ENCODE measurements at regions not wholly inside any gene's neighbourhood (a gene's known extent, or its start where the extent isn't known, plus 50 kb on each side); places are given as distances from the start of the nearest gene placed in this dataset.

DNA sequence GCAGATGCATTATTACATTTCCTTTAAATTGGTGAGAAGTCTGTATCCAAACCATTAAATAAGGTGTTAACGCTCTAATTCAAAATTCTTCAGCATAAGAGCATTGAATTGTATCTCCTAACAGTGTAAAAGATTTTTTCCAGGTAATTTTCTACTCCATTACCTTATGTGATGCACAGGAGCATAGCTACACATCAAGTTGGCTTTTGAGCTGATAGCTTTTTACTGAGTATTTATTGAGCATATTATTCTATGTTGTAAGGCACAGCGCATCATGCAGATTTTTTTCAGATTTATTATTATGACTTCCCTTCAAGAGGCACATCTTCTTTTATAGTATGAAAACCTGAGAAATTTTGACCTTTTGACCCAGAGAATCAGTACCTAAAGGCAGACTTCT is 270.7 kb upstream of the MIR17HG start:
- Histone ChIP-seq H3K4me3 (replicated peaks; ENCODE audit: insufficient read depth, low read length) (no peak overlapping the region), H3K27ac (replicated peaks) (no peak overlapping the region), H3K27me3 (ENCODE audit: insufficient read depth, poor library complexity, severe bottlenecking) (no peaks in the 10 kb centered on the region)
- DNase-seq (ENCODE audit: low read depth in 1 of 2, low spot score in 1 of 2): no peak
- TF ChIP-seq SPI1 (IDR thresholded peaks at IDR 0.05; ENCODE audit: borderline replicate concordance, low read depth) (no peak), GABPA (IDR thresholded peaks at IDR 0.05; ENCODE audit: low read depth) (no peak), POLR2AphosphoS5 (IDR thresholded peaks at IDR 0.05; ENCODE audit: low read depth) (no peak)
- TF ChIP-seq, protein P1, sequence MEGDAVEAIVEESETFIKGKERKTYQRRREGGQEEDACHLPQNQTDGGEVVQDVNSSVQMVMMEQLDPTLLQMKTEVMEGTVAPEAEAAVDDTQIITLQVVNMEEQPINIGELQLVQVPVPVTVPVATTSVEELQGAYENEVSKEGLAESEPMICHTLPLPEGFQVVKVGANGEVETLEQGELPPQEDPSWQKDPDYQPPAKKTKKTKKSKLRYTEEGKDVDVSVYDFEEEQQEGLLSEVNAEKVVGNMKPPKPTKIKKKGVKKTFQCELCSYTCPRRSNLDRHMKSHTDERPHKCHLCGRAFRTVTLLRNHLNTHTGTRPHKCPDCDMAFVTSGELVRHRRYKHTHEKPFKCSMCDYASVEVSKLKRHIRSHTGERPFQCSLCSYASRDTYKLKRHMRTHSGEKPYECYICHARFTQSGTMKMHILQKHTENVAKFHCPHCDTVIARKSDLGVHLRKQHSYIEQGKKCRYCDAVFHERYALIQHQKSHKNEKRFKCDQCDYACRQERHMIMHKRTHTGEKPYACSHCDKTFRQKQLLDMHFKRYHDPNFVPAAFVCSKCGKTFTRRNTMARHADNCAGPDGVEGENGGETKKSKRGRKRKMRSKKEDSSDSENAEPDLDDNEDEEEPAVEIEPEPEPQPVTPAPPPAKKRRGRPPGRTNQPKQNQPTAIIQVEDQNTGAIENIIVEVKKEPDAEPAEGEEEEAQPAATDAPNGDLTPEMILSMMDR (IDR thresholded peaks at IDR 0.05; ENCODE audit: insufficient read depth, low read length): no peak
- TF ChIP-seq, protein P2, sequence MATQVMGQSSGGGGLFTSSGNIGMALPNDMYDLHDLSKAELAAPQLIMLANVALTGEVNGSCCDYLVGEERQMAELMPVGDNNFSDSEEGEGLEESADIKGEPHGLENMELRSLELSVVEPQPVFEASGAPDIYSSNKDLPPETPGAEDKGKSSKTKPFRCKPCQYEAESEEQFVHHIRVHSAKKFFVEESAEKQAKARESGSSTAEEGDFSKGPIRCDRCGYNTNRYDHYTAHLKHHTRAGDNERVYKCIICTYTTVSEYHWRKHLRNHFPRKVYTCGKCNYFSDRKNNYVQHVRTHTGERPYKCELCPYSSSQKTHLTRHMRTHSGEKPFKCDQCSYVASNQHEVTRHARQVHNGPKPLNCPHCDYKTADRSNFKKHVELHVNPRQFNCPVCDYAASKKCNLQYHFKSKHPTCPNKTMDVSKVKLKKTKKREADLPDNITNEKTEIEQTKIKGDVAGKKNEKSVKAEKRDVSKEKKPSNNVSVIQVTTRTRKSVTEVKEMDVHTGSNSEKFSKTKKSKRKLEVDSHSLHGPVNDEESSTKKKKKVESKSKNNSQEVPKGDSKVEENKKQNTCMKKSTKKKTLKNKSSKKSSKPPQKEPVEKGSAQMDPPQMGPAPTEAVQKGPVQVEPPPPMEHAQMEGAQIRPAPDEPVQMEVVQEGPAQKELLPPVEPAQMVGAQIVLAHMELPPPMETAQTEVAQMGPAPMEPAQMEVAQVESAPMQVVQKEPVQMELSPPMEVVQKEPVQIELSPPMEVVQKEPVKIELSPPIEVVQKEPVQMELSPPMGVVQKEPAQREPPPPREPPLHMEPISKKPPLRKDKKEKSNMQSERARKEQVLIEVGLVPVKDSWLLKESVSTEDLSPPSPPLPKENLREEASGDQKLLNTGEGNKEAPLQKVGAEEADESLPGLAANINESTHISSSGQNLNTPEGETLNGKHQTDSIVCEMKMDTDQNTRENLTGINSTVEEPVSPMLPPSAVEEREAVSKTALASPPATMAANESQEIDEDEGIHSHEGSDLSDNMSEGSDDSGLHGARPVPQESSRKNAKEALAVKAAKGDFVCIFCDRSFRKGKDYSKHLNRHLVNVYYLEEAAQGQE (IDR thresholded peaks at IDR 0.05; ENCODE audit: insufficient replicate concordance, low read depth): no peak

DNA sequence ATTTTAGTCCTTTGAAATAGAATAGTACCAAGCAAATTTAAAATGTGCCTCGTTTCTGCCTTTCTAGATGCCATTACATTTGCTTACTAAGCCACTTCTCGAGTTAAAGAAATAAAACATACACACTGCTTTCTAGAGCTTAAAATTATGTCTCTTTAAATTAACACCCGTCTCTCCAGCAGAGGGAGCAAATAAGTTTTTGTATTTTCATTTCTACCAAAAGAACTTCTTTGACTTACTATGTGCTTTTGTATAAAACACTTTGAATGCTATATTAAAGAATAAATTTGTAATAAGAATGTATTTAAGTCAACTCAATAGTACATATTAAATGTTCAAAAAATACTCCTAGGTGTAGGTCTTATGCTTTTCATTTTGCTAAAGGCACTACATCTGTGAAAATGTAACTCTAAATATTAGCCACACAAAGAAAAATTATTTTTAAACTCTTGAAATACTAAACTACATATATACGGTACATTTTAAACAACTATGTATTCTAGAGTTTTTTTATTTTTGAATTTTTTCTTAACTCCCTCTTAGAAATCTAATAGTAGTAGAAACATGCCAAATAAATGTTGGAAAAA is 269.3 kb upstream of the MIR17HG start:
- TF ChIP-seq, protein P1 (IDR thresholded peaks at IDR 0.05; ENCODE audit: insufficient read depth, low read length): no peak
- TF ChIP-seq POLR2AphosphoS5 (IDR thresholded peaks at IDR 0.05; ENCODE audit: low read depth) (no peak), GABPA (IDR thresholded peaks at IDR 0.05; ENCODE audit: low read depth) (no peak), SPI1 (IDR thresholded peaks at IDR 0.05; ENCODE audit: borderline replicate concordance, low read depth) (no peak)
- TF ChIP-seq, protein P2 (IDR thresholded peaks at IDR 0.05; ENCODE audit: insufficient replicate concordance, low read depth): no peak
- no peak for DNase-seq (ENCODE audit: low read depth in 1 of 2, low spot score in 1 of 2)
- Histone ChIP-seq H3K27ac (replicated peaks) (no peak overlapping the region), H3K4me3 (replicated peaks; ENCODE audit: insufficient read depth, low read length) (no peak overlapping the region), H3K27me3 (ENCODE audit: insufficient read depth, poor library complexity, severe bottlenecking) (no peaks in the 10 kb centered on the region)

DNA sequence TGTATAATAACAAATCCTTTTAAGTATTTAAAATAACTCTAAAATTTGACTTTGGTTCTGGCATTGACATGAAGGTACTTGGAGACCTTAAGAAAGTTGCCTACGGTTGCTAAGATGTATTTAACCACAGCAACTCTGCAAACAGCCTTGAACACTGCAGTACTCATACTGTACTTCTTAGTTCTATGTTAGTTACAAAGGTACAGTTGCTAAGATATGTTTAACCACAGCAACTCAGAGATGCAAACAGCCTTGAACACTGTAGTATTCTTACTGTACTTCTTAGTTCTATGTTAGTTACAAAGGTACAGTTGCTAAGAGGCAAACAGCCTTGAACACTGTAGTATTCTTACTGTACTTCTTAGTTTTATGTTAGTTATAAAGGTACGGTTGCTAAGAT is 268.3 kb upstream of the MIR17HG start:
- no peak for DNase-seq (ENCODE audit: low read depth in 1 of 2, low spot score in 1 of 2)
- no peak overlapping the region for H3K27ac ChIP-seq (replicated peaks)
- H3K27me3 ChIP-seq (ENCODE audit: insufficient read depth, poor library complexity, severe bottlenecking): no peaks in the 10 kb centered on the region
- H3K4me3 ChIP-seq (replicated peaks; ENCODE audit: insufficient read depth, low read length): no peak overlapping the region
- TF ChIP-seq SPI1 (IDR thresholded peaks at IDR 0.05; ENCODE audit: borderline replicate concordance, low read depth) (no peak), GABPA (IDR thresholded peaks at IDR 0.05; ENCODE audit: low read depth) (no peak), POLR2AphosphoS5 (IDR thresholded peaks at IDR 0.05; ENCODE audit: low read depth) (no peak)
- TF ChIP-seq, protein P2 (IDR thresholded peaks at IDR 0.05; ENCODE audit: insufficient replicate concordance, low read depth): no peak
- TF ChIP-seq, protein P1 (IDR thresholded peaks at IDR 0.05; ENCODE audit: insufficient read depth, low read length): no peak
